GM18951 (cell line): ENCODE measurements at regions not wholly inside any gene's neighbourhood (a gene's known extent, or its start where the extent isn't known, plus 50 kb on each side); places are given as distances from the start of the nearest gene placed in this dataset.

Experiments used
- POLR2A ChIP-seq: IDR thresholded peaks from 4 replicates; pipeline ENCODE4 v1.6.1; 2011; ENCODE audit warnings: mild to moderate bottlenecking; ENCODE audit not compliant: insufficient read length, insufficient read depth; ENCODE audit errors: extremely low read depth
- in situ Hi-C: fragments of 300-500 bp; cut with MboI; formaldehyde crosslinking; loops from one replicate; pipeline ENCODE4 v1.12.0; 2022; ENCODE audit warnings: low sequenced_read_pairs, mixed read lengths, inconsistent platforms; ENCODE audit not compliant: unreplicated experiment

DNA sequence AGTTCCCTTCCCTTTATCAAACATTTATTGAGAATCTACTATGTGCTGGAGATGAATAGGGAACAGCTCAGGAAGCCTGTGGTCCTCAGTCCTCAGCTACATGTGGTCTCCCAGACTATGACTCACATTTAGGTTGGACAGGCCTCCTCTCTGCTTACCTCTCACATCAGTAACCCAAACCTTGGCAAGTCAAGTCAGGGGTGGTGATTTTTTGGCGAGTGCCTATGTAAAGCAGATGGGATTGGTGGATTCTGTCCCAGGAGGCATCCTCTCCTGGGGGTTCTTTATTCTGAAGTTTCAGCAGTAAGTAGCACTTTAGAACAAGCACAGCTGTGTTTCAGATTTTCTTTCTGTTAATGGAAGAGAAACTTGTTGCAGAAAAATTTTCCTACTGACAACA, 241.3 kb downstream of the PRDM2 start:
- in situ Hi-C loops = no loop called here
- TF ChIP-seq POLR2A = no peak

GRCh38 chr1:13943055-13943454, 243.1 kb downstream of the PRDM2 start:
- in situ Hi-C loops = no loop called here
- no peak for TF ChIP-seq POLR2A

- in situ Hi-C loops = no loop called here
- no peak for TF ChIP-seq POLR2A
Observed at GRCh38 chr1:13945856-13946255, 245.9 kb downstream of the PRDM2 start.

DNA sequence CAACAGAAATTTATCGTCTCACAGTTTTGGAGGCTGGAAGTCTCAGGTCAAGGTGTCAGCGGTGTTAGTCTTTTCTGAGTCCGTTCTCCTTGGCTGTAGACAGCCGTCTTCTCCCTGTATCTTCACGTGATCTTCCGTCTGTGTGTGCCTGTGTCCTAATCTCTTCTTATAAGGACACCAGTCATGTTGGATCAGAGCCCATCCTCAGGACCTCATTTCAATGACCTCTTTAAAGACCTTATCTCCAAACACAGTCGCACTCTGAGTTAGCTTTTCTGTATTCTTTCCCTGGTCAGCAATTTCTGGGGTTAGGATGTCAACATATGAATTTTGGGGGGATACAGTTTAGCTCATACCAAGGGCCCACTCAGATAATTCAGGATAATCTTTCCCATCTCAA, 247.7 kb downstream of the PRDM2 start:
- no peak for TF ChIP-seq POLR2A
- in situ Hi-C loops = no loop called here

DNA sequence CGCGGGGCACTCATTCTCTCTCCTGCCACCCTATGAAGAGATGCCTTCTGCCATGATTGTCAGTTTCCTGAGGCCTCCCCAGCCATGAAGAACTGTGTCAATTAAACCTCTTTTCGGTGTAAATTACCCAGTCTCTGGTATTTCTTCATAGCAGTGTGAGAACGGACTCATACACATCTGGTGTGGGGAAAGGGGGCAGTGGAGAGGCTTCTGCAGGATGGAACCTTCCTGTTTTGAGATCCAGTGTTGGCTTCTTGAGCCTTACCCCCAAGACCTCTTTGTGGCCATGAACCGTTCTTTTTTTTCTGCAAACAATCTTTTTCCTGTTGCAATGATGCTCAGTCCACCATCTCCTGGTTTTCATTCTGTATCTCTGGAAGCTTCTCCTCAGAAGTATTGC, 248.4 kb downstream of the PRDM2 start:
- TF ChIP-seq POLR2A = no peak
- in situ Hi-C loops = no loop called here

DNA sequence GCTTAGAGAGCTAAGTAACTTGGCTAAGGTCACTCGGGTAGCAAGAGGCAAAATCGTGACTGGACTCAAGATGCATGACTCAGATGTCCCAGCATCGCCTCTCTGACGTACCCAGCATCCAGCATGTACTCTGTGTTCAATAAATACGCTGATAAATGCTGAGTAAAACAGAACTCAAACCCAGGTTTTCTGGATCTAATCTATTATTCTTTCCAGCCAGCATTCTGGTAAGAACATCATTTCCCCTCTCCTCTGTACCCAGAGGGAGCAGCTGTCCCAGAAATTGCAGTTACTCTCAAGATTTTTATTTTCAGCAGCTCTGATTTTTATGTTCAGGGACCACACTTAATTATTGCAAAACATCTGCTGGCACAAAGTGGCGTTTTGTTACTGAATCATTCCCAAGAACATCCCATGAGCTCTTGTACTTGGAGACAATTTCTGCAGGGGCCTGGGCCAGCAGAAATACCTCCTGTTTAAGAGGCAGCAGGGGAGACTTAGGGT, 249.0 kb downstream of the PRDM2 start:
- in situ Hi-C loops = no loop called here
- TF ChIP-seq POLR2A = no peak

DNA sequence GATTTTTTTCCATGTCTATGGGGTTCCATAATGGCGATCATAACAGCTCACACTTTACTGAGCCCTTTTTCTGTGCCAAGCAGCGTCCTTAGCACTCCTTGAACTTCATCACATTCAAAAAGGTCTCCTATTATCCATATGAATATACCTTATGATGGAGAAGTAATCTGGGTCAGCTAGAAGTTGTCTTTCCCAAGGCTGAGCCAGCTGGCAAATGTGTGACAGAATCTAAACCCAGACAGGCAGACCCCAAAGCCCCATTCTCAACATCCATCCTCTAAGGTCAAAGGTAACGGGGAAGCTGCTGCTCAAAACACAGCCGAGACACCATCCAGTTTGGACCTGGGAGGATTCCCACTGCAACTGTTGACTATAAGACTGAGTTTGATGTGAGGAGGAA, 249.6 kb downstream of the PRDM2 start:
- no peak for TF ChIP-seq POLR2A
- in situ Hi-C loops = no loop called here

DNA sequence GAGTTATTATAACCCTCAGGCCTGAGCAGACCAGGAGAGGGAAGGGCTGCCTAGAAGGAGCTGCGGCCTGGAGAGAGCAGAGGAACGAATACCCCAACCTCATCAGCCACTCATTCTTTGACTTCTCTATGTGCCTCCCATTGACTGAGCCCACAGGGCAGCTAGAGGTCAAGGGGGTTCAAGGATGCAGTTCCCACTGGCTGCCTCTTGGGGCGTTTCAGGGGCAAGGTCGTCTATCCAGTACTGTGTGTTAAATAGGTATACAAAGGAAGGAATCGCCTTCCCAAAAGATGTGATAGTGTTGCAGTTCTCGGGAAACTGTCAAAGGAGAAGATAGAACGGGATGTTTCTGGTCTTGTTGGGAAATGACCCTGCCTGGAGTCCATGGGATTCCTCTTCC, 250.6 kb downstream of the PRDM2 start:
- in situ Hi-C loops = loop anchor here (10.0 to 25.0 kb wide), 2 partner anchors 116 to 288 kb away; no protein-coding TSS in a partner anchor

DNA sequence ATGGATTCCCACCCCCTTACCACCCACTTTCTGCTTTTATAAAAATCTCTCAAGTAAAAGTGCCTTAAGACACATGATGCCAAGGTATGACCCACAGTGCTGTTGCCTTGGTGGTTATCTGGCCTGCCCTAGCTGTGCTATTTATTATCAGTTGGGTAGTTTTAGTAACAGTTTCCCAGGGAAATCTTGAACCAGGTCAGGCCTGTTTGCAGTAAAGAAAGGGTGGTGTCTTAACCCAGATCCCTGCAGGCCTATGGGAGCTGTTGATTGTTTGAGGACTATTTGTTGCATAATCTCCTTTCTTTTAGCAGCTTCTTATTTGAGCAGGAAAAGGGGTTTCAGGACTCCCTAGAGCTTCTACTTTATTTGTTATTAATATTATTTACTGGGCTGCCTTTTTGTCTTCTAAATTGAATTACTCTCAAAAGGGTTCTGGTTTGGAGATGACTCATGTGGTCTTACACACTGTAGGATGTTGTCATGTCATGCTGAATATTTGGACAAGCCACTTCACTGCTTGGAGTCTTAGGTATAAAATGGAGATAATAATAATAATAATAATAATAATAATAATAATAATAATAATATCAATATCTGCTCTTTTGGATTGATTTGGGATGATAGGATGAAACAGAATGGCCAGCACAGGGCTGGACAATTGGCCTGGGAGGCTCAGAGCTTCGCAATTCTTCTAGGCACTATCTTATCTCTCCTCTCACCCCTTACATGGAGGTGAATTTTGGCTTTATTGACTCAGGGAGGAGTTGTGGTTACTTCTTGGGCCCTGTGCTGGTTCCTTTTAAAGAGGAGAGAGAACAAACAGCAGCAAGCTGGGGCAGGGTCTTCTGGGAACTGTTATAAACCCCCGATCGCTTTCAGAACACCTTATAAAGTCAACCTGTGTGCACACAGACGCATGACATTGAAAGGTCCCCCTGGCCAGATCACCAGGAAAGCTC, 252.1 kb downstream of the PRDM2 start:
- no peak for TF ChIP-seq POLR2A
- in situ Hi-C loops = loop anchor here (10.0 to 25.0 kb wide), 2 partner anchors 117 to 290 kb away; no protein-coding TSS in a partner anchor

More for the DNA sequence above, 250.6 kb downstream of the PRDM2 start:
- no peak for TF ChIP-seq POLR2A

DNA sequence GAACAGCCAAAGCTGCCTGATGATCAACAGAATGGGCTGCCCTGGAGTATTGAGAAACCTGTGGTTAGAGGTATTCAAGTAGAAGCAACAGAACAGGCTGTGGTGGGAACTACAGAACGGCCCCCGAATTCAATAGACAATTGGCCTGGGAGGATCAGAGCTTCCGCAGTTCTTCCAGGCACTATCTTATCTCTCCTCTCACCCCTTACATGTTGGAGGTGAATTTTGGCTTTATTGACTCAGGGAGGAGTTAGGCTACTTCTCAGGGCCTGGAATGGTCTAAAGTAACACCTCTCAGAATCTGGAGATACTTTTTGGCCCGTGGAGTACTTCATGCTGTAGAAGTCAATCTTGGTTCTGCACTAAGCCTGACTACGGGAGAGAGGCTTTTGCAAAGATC, 253.0 kb downstream of the PRDM2 start:
- no peak for TF ChIP-seq POLR2A
- in situ Hi-C loops = loop anchor here (10.0 to 25.0 kb wide), 2 partner anchors 118 to 291 kb away; no protein-coding TSS in a partner anchor

GRCh38 chr1:13956393-13956792, 256.4 kb downstream of the PRDM2 start:
- TF ChIP-seq POLR2A = no peak
- in situ Hi-C loops = loop anchor here (10.0 to 25.0 kb wide), 2 partner anchors 122 to 294 kb away; no protein-coding TSS in a partner anchor

GRCh38 chr1:13960375-13960987, 260.5 kb downstream of the PRDM2 start:
- in situ Hi-C loops = loop anchor here (25.0 kb wide), 1 partner anchor 298 kb away; no protein-coding TSS in a partner anchor
- no peak for TF ChIP-seq POLR2A

DNA sequence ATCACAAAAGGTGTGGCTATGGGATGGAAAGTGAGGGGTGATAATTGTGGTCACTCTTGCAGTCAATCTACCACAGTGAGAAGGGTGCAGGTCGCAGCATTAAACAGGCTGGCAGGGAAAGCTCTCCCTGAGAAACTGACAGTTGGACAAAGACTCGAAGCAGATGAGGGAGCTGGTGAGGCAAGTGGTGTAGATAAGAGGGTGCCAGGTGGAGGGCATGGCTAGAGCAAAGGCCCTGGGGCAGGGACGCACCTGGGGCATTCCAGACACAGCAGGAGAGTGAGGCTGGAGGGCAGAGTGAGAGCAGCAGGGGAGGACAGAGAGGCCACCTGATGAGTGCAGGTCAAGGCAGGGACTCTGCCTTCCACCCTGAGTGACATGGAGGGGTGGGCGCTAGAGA, 264.8 kb downstream of the PRDM2 start:
- in situ Hi-C loops = loop anchor here (25.0 kb wide), 1 partner anchor 302 kb away; no protein-coding TSS in a partner anchor
- no peak for TF ChIP-seq POLR2A

GRCh38 chr1:13965770-13966398, 265.9 kb downstream of the PRDM2 start:
- in situ Hi-C loops = loop anchor here (25.0 kb wide), 1 partner anchor 304 kb away; no protein-coding TSS in a partner anchor

More at GRCh38 chr1:13965770-13966398, 265.9 kb downstream of the PRDM2 start:
- no peak for TF ChIP-seq POLR2A
